GM12873 (cell line): ENCODE measurements at regions not wholly inside any gene's neighbourhood (a gene's known extent, or its start where the extent isn't known, plus 50 kb on each side); places are given as distances from the start of the nearest gene placed in this dataset.

Experiments used
- TF ChIP-seq, protein P1 (sequence below): IDR thresholded peaks from 2 replicates; pipeline ENCODE4 v1.5.1; 2012; ENCODE audit warnings: low read depth, mild to moderate bottlenecking, moderate library complexity, low read length, control low read depth; ENCODE audit not compliant: insufficient read depth; ENCODE audit errors: missing control alignments

DNA sequence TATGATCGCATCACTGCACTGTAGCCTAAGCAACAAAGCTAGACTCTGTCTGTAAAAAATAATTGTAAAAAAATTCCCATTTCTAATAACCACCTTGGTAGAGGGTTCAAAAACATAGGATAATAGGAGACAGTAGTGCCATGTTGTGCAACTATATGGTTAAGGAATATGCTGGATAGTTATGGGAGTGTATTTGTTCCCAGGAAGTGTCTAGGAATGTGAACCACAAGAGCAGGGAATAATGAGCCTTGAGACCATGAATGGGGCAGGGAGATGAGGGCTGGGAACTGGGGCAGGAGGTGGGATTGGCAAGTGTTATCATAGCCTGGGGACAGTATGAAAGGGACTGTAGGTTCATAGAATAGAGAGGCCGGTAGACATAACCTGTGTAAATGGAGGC, 50.4 kb downstream of the RUSC2 start:
- TF ChIP-seq, protein P1, sequence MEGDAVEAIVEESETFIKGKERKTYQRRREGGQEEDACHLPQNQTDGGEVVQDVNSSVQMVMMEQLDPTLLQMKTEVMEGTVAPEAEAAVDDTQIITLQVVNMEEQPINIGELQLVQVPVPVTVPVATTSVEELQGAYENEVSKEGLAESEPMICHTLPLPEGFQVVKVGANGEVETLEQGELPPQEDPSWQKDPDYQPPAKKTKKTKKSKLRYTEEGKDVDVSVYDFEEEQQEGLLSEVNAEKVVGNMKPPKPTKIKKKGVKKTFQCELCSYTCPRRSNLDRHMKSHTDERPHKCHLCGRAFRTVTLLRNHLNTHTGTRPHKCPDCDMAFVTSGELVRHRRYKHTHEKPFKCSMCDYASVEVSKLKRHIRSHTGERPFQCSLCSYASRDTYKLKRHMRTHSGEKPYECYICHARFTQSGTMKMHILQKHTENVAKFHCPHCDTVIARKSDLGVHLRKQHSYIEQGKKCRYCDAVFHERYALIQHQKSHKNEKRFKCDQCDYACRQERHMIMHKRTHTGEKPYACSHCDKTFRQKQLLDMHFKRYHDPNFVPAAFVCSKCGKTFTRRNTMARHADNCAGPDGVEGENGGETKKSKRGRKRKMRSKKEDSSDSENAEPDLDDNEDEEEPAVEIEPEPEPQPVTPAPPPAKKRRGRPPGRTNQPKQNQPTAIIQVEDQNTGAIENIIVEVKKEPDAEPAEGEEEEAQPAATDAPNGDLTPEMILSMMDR, result no peak

DNA sequence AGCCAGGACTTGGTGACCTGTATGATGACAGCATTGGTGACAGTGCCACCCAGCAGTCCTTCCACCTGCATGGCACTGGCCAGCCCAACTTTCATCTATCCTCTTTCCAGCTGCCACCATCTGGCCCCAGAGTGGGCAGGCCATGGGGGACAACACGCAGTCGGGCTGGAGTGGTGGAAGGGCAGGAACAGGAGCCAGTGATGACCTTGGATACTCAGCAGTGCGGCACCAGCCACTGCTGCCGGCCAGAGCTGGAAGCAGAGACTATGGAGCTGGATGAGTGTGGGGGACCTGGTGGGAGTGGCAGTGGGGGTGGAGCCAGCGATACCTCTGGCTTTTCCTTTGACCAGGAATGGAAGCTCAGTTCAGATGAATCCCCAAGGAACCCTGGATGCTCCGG, 56.9 kb downstream of the RUSC2 start:
- TF ChIP-seq, protein P1, result no peak

DNA sequence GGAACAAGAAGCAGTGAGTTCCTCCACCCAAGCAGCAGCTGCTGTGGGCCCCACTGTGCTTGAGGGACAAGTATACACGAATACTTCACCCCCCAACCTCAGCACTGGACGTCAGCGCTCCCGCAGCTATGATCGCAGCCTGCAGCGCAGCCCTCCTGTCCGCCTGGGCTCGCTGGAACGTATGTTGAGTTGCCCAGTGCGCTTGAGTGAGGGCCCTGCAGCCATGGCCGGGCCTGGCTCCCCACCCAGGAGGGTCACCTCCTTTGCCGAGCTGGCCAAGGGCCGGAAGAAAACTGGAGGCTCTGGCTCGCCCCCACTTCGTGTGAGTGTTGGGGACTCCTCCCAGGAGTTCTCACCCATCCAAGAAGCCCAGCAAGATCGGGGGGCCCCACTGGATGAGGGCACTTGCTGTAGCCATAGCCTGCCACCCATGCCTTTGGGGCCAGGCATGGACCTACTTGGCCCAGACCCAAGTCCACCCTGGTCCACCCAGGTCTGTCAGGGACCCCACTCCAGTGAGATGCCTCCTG, 57.1 kb upstream of the TESK1 start:
- TF ChIP-seq, protein P1, result no peak

DNA sequence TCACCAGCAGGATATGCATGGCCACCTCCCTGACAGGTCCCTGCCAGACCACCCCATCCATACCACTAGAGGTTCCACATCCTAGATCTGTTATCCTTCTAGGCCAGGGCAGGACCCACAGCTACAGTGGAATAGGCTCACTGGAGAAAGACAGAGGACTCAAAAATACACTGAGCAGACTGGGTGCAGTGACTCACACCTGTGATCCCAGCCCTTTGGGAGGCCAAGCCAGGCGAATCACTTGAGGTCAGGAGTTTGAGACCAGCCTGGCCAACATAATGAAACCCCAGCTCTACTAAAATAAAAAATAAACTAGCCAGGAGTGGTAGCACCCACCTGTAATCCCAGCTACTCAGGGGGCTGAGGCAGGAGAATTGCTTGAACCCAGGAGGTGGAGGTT, 56.5 kb upstream of the TESK1 start:
- TF ChIP-seq, protein P1, result no peak

DNA sequence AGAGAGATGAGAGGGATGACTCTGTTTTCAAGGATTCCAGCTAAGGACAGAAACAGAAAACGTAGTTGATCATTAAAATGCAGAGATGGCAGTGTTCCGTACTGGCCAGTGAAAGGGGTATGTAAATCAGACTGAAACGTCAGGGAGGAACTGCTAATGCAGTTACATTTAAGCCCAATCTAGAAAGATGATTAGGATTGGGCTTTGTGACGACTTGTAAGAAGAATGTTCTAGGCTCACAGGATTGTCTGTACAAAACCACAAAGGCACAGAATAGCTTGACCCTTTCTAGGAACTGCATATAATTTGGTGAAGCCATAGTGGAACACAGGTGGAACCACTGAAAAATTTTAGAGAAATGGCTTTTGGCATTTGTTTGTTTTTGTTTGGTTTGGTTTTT, 55.6 kb upstream of the TESK1 start:
- TF ChIP-seq, protein P1, result no peak

DNA sequence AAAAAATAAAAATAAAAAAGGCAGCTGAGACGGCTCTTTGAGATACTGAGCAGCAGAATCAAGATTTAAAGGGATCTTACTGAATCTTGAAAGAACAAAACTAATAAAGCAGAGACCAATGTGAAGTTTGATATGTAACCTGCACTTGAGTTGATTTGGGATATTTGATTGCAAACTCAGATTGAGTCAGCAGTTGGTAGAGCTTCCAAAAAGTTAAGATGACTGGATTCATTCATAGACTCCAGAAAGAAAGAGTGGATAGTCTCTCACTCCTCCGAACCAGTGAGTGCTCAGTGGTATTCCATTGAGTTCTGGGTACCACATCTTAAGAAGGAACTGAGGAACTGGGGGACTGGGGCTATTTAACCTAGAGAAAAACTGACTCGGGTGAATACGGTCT, 52.7 kb upstream of the TESK1 start:
- TF ChIP-seq, protein P1, result no peak

DNA sequence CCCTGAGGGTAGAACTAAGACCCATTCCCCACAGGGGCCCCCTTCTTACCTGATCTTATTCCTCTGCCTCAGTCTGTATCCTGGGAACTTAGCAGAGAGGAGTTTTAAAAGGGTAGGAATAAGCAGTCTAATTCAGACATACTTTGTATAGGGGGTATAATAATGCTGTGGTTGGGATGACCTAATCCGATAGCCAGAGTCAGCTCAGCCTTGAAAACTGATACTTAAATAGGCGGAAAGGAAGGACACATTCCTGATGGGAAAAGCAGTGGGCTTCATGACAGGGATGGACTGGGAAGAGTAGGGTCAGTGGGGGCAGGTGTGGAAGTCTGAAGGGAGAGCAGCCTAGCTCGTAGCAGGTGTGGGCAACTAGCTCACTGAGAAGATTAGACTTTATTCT, 52.2 kb upstream of the TESK1 start:
- TF ChIP-seq, protein P1, result no peak
